ENCODE measurements at regions not wholly inside any gene's neighbourhood (a gene's known extent, or its start where the extent isn't known, plus 50 kb on each side); places are given as distances from the start of the nearest gene placed in this dataset.

- DNase-seq (ENCODE audit: low spot score), result no peak
- H3K27ac ChIP-seq, result no peak overlapping the region
- no peaks in the 10 kb centered on the region for H3K4me1 ChIP-seq
- no peaks in the 10 kb centered on the region for H3K9me3 ChIP-seq
- TF ChIP-seq CTCF (IDR thresholded peaks at IDR 0.05), result no peak
- no peak overlapping the region for H3K4me3 ChIP-seq
- no peaks in the 10 kb centered on the region for H3K27me3 ChIP-seq
- no peaks in the 10 kb centered on the region for H3K36me3 ChIP-seq
Observed at GRCh38 chrX:6759655-6760375, 224.9 kb upstream of the VCX3A start.

- H3K27ac ChIP-seq, result no peak overlapping the region
- H3K27me3 ChIP-seq, result no peaks in the 10 kb centered on the region
- no peaks in the 10 kb centered on the region for H3K4me1 ChIP-seq
- H3K9me3 ChIP-seq, result no peaks in the 10 kb centered on the region
- TF ChIP-seq CTCF (IDR thresholded peaks at IDR 0.05), result no peak
- H3K36me3 ChIP-seq, result no peaks in the 10 kb centered on the region
- no peak for DNase-seq (ENCODE audit: low spot score)
- H3K4me3 ChIP-seq, result no peak overlapping the region
Observed at GRCh38 chrX:6758234-6758633, 223.3 kb upstream of the VCX3A start.

GRCh38 chrX:6757631-6758030, 222.7 kb upstream of the VCX3A start:
- Histone ChIP-seq H3K9me3 (no peaks in the 10 kb centered on the region), H3K27me3 (no peaks in the 10 kb centered on the region), H3K4me3 (no peak overlapping the region), H3K36me3 (no peaks in the 10 kb centered on the region), H3K27ac (no peak overlapping the region), H3K4me1 (no peaks in the 10 kb centered on the region)
- DNase-seq (ENCODE audit: low spot score), result no peak
- no peak for TF ChIP-seq CTCF (IDR thresholded peaks at IDR 0.05)

GRCh38 chrX:6748595-6748994, 213.7 kb upstream of the VCX3A start:
- H3K4me3 ChIP-seq, result no peak overlapping the region
- DNase-seq (ENCODE audit: low spot score), result no peak
- H3K9me3 ChIP-seq, result no peaks in the 10 kb centered on the region
- no peak overlapping the region for H3K27ac ChIP-seq
- TF ChIP-seq CTCF (IDR thresholded peaks at IDR 0.05), result no peak
- no peaks in the 10 kb centered on the region for H3K36me3 ChIP-seq
- no peaks in the 10 kb centered on the region for H3K4me1 ChIP-seq
- H3K27me3 ChIP-seq, result no peaks in the 10 kb centered on the region

GRCh38 chrX:6738518-6739470, 203.9 kb upstream of the VCX3A start:
- TF ChIP-seq CTCF (IDR thresholded peaks at IDR 0.05), result no peak
- Histone ChIP-seq H3K4me1 (no peaks in the 10 kb centered on the region), H3K36me3 (no peaks in the 10 kb centered on the region), H3K9me3 (peaks cover 0 to 3% of the 10 kb centered on the region in 2 donors), H3K27me3 (no peaks in the 10 kb centered on the region), H3K27ac (no peak overlapping the region), H3K4me3 (no peak overlapping the region)
- no peak for DNase-seq (ENCODE audit: low spot score)

Data from right atrium auricular region (tissue), 2 donors.